ENCODE measurements at regions not wholly inside any gene's neighbourhood (a gene's known extent, or its start where the extent isn't known, plus 50 kb on each side); places are given as distances from the start of the nearest gene placed in this dataset.

GRCh38 chr19:30884146-30884812 is 465.0 kb downstream of the TSHZ3 start:
- intact Hi-C loops (cut with micrococcal nuclease): no loop called here
- Histone ChIP-seq H3K4me3 (no peak overlapping the region), H3K9me3 (replicated peaks) (no peaks in the 10 kb centered on the region), H3K27me3 (ENCODE audit: low read depth) (peaks cover 23% of the 10 kb centered on the region), H3K27ac (replicated peaks) (no peak overlapping the region), H3K36me3 (no peaks in the 10 kb centered on the region), H3K4me1 (no peaks in the 10 kb centered on the region)
- no peak for DNase-seq
- no peak for TF ChIP-seq CTCF (IDR thresholded peaks at IDR 0.05; ENCODE audit: borderline replicate concordance)

DNA sequence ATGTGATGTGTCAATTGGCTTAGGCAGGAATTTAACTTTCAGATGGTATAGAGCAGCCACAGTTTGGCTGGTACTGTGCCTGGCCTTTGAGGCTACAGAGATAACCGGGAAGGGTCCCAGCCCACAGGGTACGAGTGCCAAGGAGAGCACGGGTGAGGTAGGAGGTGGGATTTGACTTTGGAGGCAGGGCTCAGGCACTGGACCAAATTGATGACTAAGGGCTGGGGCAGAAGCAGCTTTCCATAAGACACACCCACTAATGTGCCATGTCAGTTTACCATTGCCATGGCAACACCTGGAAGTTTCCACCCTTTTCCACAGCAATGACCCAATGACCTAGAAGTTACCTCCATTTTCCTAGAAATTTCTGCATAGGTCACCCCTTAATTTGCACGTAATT is 466.2 kb downstream of the TSHZ3 start:
- no peaks in the 10 kb centered on the region for H3K9me3 ChIP-seq (replicated peaks)
- H3K27ac ChIP-seq (replicated peaks): no peak overlapping the region
- H3K4me3 ChIP-seq: no peak overlapping the region
- no peaks in the 10 kb centered on the region for H3K4me1 ChIP-seq
- H3K27me3 ChIP-seq (ENCODE audit: low read depth): peaks cover 27% of the 10 kb centered on the region
- no peaks in the 10 kb centered on the region for H3K36me3 ChIP-seq
- no peak for DNase-seq
- no peak for TF ChIP-seq CTCF (IDR thresholded peaks at IDR 0.05; ENCODE audit: borderline replicate concordance)
- intact Hi-C loops (cut with micrococcal nuclease): no loop called here

DNA sequence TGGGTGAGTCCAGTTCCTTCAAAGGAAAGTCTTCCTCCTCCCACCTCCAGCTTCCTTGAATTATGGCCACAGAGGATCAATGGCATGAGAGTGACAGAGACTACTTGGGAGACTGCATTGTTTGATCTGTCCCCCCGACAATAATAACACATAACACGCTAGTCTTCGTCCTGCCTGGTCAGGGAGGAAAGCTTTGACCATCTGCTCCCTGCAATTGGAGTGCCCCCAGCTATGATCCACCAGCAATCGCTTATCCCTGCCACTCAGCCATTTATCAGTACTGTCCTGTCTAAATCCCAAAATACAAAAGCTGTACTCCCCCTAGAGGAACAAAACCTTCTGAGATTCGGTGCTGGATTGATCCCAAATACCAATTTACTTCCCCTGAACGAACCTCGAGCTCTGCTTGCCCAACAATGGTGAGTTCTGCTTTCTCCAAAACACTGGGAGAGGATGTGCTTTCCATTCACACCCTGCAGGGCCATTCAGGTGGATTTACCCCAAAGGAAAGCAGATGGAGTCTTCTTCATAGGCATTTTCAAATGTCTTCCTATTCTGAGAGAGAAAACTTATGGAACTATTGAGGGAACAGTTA is 466.7 kb downstream of the TSHZ3 start:
- H3K27ac ChIP-seq (replicated peaks): no peak overlapping the region
- intact Hi-C loops (cut with micrococcal nuclease): no loop called here

DNA sequence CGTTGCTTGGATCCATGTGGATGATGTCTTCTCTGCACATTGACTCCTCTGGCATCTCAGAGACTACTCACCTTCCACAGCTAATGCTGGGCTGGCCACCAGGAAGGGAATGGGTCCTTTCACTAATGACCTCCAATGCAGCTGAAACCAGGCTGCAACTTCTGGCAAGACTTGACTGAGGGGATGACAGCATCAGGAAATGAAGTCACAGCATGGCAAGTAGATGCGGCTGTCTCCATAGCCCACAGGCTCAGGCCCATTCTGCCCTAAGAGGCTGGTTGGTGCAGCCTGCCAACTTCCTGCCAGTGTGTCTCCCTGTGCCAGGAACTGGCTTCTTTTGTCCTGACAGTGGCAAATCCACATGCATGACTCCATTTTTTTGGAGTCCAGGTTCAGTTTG is 467.3 kb downstream of the TSHZ3 start:
- Histone ChIP-seq H3K36me3 (no peaks in the 10 kb centered on the region), H3K27me3 (ENCODE audit: low read depth) (peaks cover 27% of the 10 kb centered on the region), H3K9me3 (replicated peaks) (no peaks in the 10 kb centered on the region), H3K4me1 (no peaks in the 10 kb centered on the region), H3K27ac (replicated peaks) (no peak overlapping the region), H3K4me3 (no peak overlapping the region)
- intact Hi-C loops (cut with micrococcal nuclease): no loop called here
- no peak for TF ChIP-seq CTCF (IDR thresholded peaks at IDR 0.05; ENCODE audit: borderline replicate concordance)
- no peak for DNase-seq

More for the DNA sequence above, 466.7 kb downstream of the TSHZ3 start:
- no peaks in the 10 kb centered on the region for H3K4me1 ChIP-seq
- no peak for TF ChIP-seq CTCF (IDR thresholded peaks at IDR 0.05; ENCODE audit: borderline replicate concordance)
- DNase-seq: no peak
- no peaks in the 10 kb centered on the region for H3K9me3 ChIP-seq (replicated peaks)
- no peak overlapping the region for H3K4me3 ChIP-seq
- peaks cover 27% of the 10 kb centered on the region for H3K27me3 ChIP-seq (ENCODE audit: low read depth)
- no peaks in the 10 kb centered on the region for H3K36me3 ChIP-seq

- DNase-seq: no peak
- intact Hi-C loops (cut with micrococcal nuclease): no loop called here
These were observed 468.0 kb downstream of the TSHZ3 start for GRCh38 chr19:30881281-30881680.

More at GRCh38 chr19:30881281-30881680, 468.0 kb downstream of the TSHZ3 start:
- Histone ChIP-seq H3K27me3 (ENCODE audit: low read depth) (peaks cover 27% of the 10 kb centered on the region), H3K4me3 (no peak overlapping the region), H3K27ac (replicated peaks) (no peak overlapping the region), H3K36me3 (no peaks in the 10 kb centered on the region), H3K4me1 (no peaks in the 10 kb centered on the region), H3K9me3 (replicated peaks) (no peaks in the 10 kb centered on the region)
- TF ChIP-seq CTCF (IDR thresholded peaks at IDR 0.05; ENCODE audit: borderline replicate concordance): no peak

Measured in left ventricle myocardium inferior (tissue), 1 donor.